IMR-90 (cell line): ENCODE measurements at regions not wholly inside any gene's neighbourhood (a gene's known extent, or its start where the extent isn't known, plus 50 kb on each side); places are given as distances from the start of the nearest gene placed in this dataset.

Experiments used
- CHD1 ChIP-seq: IDR thresholded peaks from 2 replicates; pipeline ENCODE4 v1.6.1; 2012; ENCODE audit warnings: low read depth, low read length, improper control_type of control experiment
- CTCF ChIP-seq: conservative IDR thresholded peaks from 2 replicates; pipeline ENCODE4 v1.5.1; 2012; ENCODE audit warnings: mild to moderate bottlenecking, low read depth, low read length, improper control_type of control experiment
- ELK1 ChIP-seq: fragments of 150-350 bp; IDR thresholded peaks from 2 replicates; pipeline ENCODE4 v1.6.1; 2016; ENCODE audit warnings: low read depth, mild to moderate bottlenecking, low read length, moderate library complexity, borderline replicate concordance
- POLR2A ChIP-seq: IDR thresholded peaks from 2 replicates; pipeline ENCODE4 v1.6.1; 2012; ENCODE audit warnings: mild to moderate bottlenecking, low read depth, low read length
- RAD21 ChIP-seq: IDR thresholded peaks from 2 replicates; pipeline ENCODE4 v1.6.1; 2012; ENCODE audit warnings: low read length, improper control_type of control experiment
- RFX5 ChIP-seq: IDR thresholded peaks from 2 replicates; pipeline ENCODE4 v1.8.0; 2012; ENCODE audit warnings: low read depth, mild to moderate bottlenecking, low read length, moderate library complexity

GRCh38 chrX:40283981-40284380, 186.2 kb upstream of the BCOR start:
- TF ChIP-seq CTCF: no peak
- TF ChIP-seq ELK1: no peak
- TF ChIP-seq POLR2A: no peak
- TF ChIP-seq RFX5: no peak
- no peak for TF ChIP-seq CHD1
- TF ChIP-seq RAD21: no peak
